ENCODE measurements at regions not wholly inside any gene's neighbourhood (a gene's known extent, or its start where the extent isn't known, plus 50 kb on each side); places are given as distances from the start of the nearest gene placed in this dataset.

DNA sequence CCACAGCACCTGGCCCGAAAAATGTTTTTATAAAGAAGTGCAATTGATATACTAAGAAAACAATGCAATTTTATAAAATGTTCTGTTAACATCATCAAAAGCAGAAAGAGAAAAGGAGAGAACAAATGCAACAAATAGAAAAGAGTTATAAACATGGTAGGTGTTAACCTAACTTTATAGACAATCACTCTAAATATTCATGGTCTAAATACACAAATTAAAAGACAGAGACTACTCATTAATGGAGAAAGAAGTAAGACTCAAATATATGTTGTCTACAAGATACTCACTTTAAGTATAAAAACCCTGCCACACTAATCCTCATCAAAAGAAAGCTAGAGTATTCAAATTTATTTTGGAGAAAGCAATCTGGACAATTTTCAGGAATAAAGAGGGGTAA, 425.3 kb upstream of the ANKRD30A start:
- no peak for DNase-seq (ENCODE audit: low spot score)

DNA sequence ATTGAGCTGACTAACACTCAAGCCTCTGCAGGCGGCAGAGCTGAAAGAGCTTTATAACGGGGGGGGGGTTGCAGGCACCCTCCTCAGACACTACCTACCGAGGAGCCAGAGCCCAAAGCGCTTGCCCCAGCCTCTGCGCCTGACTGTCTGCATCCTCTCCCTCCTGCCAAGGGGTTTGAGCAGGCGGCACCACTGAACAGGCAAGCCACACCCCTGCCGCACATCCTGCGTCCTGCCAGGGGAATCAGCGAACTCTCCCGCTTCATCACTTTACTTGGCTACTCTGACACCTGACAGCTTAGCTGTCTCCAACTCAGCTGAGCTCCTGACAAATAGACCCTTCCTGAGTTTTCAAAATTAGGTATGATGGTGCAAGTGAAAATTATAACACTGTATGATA, 432.6 kb upstream of the ANKRD30A start:
- no peak for DNase-seq (ENCODE audit: low spot score)

- DNase-seq (ENCODE audit: low spot score), result no peak
Observed at GRCh38 chr10:36688717-36689116, 436.7 kb upstream of the ANKRD30A start.

- DNase-seq (ENCODE audit: low spot score), result no peak
Observed at GRCh38 chr10:36683421-36683820, 442.0 kb upstream of the ANKRD30A start.

DNA sequence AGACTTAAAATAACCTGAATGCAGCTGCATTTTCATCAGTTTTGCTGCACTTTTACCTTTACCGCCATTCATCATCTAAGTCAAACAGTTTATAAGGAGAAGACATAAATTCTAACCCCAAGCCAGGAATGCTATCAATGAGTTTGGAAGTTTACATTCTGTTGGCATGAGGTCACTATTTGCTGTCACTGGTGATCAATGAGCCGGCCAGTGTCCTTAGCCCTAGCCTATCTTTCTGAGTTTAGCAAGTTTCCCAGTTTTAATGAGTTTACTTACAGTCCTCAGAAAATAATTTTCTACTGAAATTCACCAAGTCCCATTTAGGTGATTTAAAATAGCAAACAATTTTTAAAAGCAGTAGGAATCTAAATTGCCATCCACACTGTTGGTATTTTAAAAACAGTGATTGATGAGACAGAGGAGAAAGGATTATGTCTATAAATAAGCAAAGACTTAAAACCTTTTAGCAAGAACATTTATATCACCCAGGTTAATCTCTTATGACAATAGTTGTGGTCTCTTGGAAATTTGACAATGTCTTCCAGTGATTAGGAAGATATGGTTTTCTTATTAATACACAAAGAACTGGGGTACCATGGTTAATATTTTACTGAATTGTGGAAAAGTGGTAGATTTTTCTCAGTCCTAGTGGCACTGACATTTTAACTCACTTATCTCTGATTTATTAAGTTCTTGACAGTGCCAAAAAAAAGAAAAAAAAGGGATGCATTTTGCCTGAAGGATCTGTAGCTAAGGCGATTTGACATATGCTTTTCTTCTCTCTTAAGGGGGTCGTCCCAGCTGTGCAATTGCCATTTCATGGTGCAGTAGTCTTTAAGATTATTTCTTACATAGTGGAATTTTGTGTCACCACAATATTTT, 443.4 kb upstream of the ANKRD30A start:
- DNase-seq (ENCODE audit: low spot score), result no peak

- no peak for DNase-seq (ENCODE audit: low spot score)
Observed at GRCh38 chr10:36679554-36679953, 445.8 kb upstream of the ANKRD30A start.

GRCh38 chr10:36677431-36677768, 448.0 kb upstream of the ANKRD30A start:
- no peak for DNase-seq (ENCODE audit: low spot score)

DNA sequence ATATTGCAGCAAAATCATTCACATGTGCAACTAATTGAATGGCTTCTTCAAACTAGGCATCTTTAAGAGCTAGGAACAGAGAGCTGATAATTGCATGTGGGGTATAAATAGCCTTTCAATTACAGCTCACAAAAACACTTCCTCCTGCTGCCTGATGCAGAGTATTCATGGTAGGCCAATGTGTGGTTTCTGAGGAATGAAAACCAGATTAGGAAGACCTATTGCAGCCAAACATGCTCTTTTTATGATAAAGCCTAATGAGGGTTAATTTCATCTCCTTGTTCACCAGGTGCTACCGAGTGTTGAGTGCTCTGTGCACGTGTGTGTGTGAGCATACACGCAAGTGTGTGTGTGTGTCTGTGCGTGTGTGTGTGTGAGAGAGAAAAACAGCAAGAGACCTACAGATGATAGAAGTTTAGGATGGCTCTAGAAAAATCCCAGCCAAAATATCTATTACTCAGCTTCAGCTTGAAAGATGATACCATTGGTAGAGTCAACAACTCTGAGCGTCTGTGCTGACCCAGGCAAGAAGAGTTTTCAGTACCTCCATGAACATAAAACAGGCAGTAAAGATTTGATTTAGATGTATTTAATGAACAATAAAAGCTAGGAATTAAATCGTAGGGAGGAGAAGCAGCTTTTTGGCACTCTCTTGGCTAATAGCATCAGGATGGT, 448.5 kb upstream of the ANKRD30A start:
- DNase-seq (ENCODE audit: low spot score), result no peak

GRCh38 chr10:36676321-36676720, 449.1 kb upstream of the ANKRD30A start:
- DNase-seq (ENCODE audit: low spot score), result no peak

DNA sequence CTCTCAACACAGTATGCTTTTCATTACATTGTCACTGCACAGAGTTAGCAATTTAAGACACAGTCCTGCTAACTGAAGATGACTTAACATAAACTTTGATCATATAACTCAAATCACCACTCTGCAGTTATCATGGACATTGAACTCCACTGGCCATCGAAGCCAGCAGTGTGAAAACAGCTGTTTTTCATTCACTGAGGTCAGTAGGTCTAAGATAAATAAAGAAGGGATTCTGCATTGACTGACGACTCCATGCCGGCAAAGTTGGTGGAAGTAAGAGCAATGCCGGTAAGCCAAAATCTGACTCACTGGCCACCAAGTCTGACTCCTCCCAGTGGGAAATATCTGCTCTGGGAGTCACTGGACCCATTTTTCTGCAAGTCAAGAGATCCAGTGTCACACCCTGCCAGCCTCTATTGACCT, 449.9 kb upstream of the ANKRD30A start:
- no peak for DNase-seq (ENCODE audit: low spot score)

GRCh38 chr10:36671607-36672006, 453.8 kb upstream of the ANKRD30A start:
- DNase-seq (ENCODE audit: low spot score), result no peak

GRCh38 chr10:36670621-36671402, 454.6 kb upstream of the ANKRD30A start:
- no peak for DNase-seq (ENCODE audit: low spot score)

- DNase-seq (ENCODE audit: low spot score), result no peak
Observed at GRCh38 chr10:36669615-36670352, 455.6 kb upstream of the ANKRD30A start.

GRCh38 chr10:36666451-36666850, 458.9 kb upstream of the ANKRD30A start:
- DNase-seq (ENCODE audit: low spot score), result no peak

DNA sequence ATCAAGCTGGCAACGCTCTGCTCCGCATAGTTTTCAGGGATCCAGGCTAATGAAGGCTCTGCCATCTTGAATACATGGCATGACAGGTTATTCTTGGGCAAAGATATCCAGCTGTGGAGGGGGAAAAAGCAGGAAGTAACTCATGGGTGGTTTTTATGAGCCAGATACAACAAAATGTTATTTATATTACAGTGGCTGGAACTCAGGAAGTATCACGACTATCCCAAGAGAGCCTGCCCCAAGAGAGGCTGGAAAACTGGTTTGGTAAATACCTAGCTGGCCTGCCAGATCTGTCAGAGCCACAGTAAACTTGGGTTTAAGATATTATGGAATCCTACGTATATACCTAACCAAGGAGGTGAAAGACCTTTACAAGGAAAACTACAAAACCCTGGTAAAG, 462.8 kb upstream of the ANKRD30A start:
- DNase-seq (ENCODE audit: low spot score), result no peak

DNA sequence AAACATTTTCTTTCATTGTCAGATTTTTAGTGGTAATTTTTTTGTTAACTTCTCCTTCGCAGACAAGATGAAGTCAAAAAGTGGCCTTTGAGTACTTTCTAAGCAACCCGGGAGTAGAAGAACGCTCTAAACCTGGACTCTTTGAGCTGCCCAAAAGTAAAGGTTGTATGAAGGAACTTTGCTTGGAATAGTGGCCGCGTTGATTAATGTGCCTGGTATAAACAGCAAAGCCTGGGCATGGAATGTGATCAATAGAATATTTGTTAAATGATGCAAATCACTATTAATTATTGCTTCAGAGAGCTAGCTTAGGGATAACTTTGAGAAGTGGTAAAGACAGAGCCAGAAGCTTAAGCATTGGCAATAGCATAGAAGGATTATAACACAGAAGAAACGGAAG, 475.1 kb upstream of the ANKRD30A start:
- no peak for DNase-seq (ENCODE audit: low spot score)

DNA sequence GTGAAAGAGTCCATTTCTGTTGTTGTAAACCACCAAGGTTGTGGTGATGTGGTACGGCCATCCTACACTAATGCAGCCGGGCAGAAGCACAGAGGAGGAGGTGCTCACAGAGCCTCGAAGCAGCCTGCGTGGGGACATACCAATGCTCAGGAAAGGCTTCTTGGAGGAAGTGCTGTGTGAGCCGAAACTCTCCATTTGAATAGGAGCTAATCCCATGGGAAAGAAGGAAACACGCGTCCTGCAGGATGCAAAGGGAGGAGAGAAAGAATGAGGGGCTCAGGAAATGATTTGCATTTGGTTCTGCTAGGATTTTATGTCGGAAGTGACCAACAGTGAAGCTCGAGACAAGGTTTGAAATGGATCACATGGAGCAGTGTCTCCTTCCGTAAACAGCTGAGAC, 477.9 kb upstream of the ANKRD30A start:
- DNase-seq (ENCODE audit: low spot score), result no peak

DNA sequence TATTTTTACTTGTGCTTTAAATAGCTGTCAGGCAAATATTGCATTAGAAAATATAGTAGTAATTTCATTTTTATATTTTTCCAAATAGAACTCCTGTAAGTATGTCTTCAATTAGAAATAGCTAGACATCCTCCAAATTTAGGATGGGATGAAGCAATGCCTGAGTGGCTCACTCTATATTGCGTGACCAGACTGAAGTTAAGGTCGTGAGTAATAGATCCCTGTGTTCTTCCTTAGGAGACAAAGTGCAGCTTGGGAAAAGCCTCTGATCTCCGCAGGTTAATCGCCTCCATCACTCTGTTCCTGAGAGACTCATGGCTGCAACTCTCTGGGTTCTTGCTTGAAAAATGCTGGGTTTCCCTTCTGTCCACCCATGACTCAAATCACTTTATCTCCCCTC, 484.8 kb upstream of the ANKRD30A start:
- DNase-seq (ENCODE audit: low spot score), result no peak

DNA sequence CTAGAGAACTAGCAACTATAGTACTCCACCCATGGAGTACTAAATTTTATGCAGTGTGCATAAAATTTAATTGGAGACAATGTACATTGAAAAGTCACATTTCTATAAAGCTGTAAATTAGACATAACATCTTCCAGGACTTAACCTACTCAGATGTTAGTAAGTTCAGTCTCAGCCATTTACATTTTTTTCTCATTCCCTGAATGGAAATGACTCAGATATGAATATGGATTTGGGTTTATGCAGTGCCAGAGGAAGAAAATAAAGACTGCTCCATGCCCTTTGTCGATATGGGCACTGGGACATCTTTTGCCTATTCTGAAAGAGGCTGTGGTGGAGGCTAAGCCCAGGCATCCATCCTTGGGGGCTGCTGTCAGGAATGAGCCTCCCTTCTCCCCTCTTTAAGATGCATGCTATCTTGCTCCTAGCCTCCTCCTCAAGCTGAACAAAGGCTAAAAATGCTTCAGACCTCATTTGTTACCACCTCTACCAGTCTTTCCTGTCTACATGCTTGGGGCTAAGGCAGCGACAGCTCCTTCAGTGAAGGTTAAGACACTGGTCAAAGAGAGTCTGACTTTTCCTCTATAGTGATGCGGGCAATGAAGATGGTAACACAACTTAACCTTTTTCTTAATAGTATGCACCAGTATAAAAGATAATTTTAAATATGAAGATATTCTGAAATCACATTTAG, 486.8 kb upstream of the ANKRD30A start:
- no peak for DNase-seq (ENCODE audit: low spot score)

GRCh38 chr10:36636879-36637278, 488.5 kb upstream of the ANKRD30A start:
- no peak for DNase-seq (ENCODE audit: low spot score)

DNA sequence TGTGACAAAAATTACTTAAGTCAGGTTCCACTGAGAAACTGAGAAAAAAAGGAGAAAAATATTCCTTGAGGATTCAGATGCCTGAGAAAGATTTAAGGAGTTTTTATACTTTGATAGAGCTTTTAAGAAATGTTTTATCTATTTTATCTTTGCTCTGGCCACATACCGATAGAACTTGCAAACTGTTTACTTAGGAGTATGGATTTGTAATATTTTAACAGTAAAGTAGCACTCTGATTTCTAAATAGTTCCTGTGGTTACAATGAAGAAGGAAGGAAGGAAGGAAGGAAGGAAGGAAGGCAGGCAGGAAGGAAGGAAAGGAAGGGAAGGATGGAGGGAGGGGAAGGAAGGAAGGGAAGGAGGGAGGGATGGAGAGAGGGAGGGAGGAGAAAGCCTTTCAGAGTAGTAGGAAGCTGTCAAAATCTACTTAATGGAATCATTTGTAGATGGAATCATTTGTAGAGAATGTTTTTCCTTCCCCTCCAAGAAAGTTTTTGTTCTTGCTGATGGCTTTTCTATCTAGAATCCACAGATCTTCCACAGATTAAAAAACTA, 489.0 kb upstream of the ANKRD30A start:
- DNase-seq (ENCODE audit: low spot score), result no peak

Data from hematopoietic multipotent progenitor cell treated with erythropoietin and hydrocortisone succinate and interleukin-3 and kit ligand, for 15 days (in vitro differentiated cells).